Renal cortex interstitium (tissue), 11 donors: ENCODE measurements at regions not wholly inside any gene's neighbourhood (a gene's known extent, or its start where the extent isn't known, plus 50 kb on each side); places are given as distances from the start of the nearest gene placed in this dataset.

Experiments used
- DNase-seq, 11 donors: peaks; one replicate each; pipeline ENCODE4 v3.0.0-alpha.2; 2013; ENCODE audit warnings: low read depth in 9 of 11, low spot score in 4 of 11; ENCODE audit errors: extremely low read depth in 1 of 11

- DNase-seq = no peak
Measured at GRCh38 chr9:14373336-14373666, 59.4 kb upstream of the NFIB start.

- peak in 1 of 11 donors; percentile 51 for DNase-seq
Measured at GRCh38 chr9:14372437-14373335, 58.7 kb upstream of the NFIB start.

DNA sequence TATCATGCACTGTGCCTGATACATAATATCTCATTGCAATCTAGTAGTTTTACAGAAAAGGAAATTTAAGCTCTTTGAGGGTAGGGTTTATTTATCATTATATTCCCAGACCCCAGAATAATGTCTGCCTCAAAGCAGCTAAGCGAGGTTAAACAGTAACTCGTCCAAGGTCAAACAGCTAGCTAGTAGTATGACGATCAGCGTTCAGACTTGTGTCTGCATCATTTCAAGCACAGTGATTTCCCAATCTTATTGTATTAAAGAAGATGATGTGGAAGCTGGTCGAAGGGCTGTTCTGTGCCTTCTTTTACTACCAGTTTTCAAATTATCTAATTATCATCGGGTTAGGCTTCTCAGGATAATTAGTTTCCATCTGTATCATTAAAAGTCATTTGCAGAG lies 55.1 kb upstream of the NFIB start:
- DNase-seq = no peak

DNA sequence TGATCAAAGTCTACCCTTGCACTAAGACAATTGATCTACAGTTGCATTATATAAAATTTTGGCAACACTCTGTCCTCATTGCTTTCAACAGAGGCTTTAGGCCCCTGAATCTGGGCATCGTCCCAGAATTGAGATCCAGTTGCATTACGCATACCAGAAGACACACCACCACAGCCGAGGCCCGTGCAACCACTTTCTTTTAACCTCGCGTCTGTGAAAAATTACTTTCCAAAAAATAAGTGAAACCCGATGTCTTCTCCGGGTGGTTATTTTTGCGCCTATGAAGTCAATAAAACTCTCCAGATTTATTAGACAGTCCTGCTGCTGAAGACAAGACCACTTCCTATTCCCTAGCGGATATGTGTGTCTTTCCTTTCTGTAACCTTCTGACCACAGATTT lies 52.1 kb upstream of the NFIB start:
- no peak for DNase-seq

DNA sequence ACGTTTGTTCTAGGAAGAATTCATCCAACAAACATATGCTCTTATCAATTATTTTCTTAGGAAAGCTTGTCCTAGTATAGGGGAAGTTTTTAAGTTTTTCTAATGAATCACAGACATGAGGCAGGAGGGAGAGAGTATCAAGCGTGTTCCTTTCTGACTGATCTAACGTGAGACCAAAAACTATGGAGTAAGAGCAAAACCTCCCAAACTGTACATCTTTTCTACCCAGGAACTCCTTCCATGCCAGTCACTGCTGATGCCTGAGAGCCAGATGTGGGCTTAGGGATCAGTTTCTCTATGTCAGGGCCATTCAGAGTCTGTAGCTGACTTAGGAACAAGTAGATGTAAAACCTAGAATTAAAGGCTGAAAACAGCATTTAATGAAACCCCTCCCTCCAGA lies 51.7 kb upstream of the NFIB start:
- DNase-seq = no peak
